ENCODE measurements at regions not wholly inside any gene's neighbourhood (a gene's known extent, or its start where the extent isn't known, plus 50 kb on each side); places are given as distances from the start of the nearest gene placed in this dataset.

- TF ChIP-seq CTCF (optimal IDR thresholded peaks at IDR 0.05 in 1 of 3, IDR thresholded peaks at IDR 0.05 in 1 of 3, conservative IDR thresholded peaks at IDR 0.05 in 1 of 3; ENCODE audit: extremely low read depth in 1 of 3, insufficient read depth in 2 of 3, low read length in 3 of 3) (no peak), EZH2 (IDR thresholded peaks at IDR 0.05; ENCODE audit: low read length) (no peak)
- DNase-seq (ENCODE audit: low read depth, low spot score) (no peak), FAIRE-seq (no peak)
- H4K20me1 ChIP-seq (ENCODE audit: control insufficient read depth, extremely low read depth, insufficient read depth, low read length): no peaks in the 10 kb centered on the region
- no peaks in the 10 kb centered on the region for H3K9me1 ChIP-seq (ENCODE audit: control insufficient read depth, extremely low read depth, insufficient read depth, low read length)
- no peak overlapping the region for H2AFZ ChIP-seq (ENCODE audit: control insufficient read depth, low read length)
- H3K4me2 ChIP-seq (ENCODE audit: control insufficient read depth, extremely low read depth, insufficient read depth, low read depth, low read length): no peak overlapping the region
- H3K9ac ChIP-seq (ENCODE audit: control insufficient read depth, extremely low read depth, insufficient read depth, low read length): no peak overlapping the region
- dilution Hi-C loops (cut with MboI; ENCODE audit: extremely low pct_ligation_motif_present, low sequenced_read_pairs): no loop called here
- H3K4me3 ChIP-seq (ENCODE audit: control insufficient read depth in 2 of 3, extremely low read depth in 1 of 3, insufficient read depth in 2 of 3, low read depth in 1 of 3, low read length in 3 of 3): no peak overlapping the region
- H3K79me2 ChIP-seq (ENCODE audit: control insufficient read depth, insufficient read depth, low read length): no peaks in the 10 kb centered on the region
- no peaks in the 10 kb centered on the region for H3K4me1 ChIP-seq (ENCODE audit: control insufficient read depth, extremely low read depth, insufficient read depth, low read length)
- no peaks in the 10 kb centered on the region for H3K9me3 ChIP-seq (ENCODE audit: control insufficient read depth, low read depth, low read length)
- H3K27ac ChIP-seq (ENCODE audit: control insufficient read depth, insufficient read depth, low read length): no peak overlapping the region
- no peaks in the 10 kb centered on the region for H3K27me3 ChIP-seq (ENCODE audit: control insufficient read depth, extremely low read depth, insufficient read depth, low read length)
- no peaks in the 10 kb centered on the region for H3K36me3 ChIP-seq (ENCODE audit: control insufficient read depth in 2 of 2, extremely low read depth in 1 of 2, insufficient read depth in 2 of 2, low read length in 2 of 2)
Measured at GRCh38 chr12:116639765-116640164, 80.6 kb downstream of the MAP1LC3B2 start.

- no peaks in the 10 kb centered on the region for H3K36me3 ChIP-seq (ENCODE audit: control insufficient read depth in 2 of 2, extremely low read depth in 1 of 2, insufficient read depth in 2 of 2, low read length in 2 of 2)
- H3K9me3 ChIP-seq (ENCODE audit: control insufficient read depth, low read depth, low read length): no peaks in the 10 kb centered on the region
- FAIRE-seq: no peak
- no peak for TF ChIP-seq CTCF (optimal IDR thresholded peaks at IDR 0.05 in 1 of 3, IDR thresholded peaks at IDR 0.05 in 1 of 3, conservative IDR thresholded peaks at IDR 0.05 in 1 of 3; ENCODE audit: extremely low read depth in 1 of 3, insufficient read depth in 2 of 3, low read length in 3 of 3)
- no peak for TF ChIP-seq EZH2 (IDR thresholded peaks at IDR 0.05; ENCODE audit: low read length)
- no peak overlapping the region for H2AFZ ChIP-seq (ENCODE audit: control insufficient read depth, low read length)
- H3K9ac ChIP-seq (ENCODE audit: control insufficient read depth, extremely low read depth, insufficient read depth, low read length): no peak overlapping the region
- H3K27me3 ChIP-seq (ENCODE audit: control insufficient read depth, extremely low read depth, insufficient read depth, low read length): no peaks in the 10 kb centered on the region
- H3K4me3 ChIP-seq (ENCODE audit: control insufficient read depth in 2 of 3, extremely low read depth in 1 of 3, insufficient read depth in 2 of 3, low read depth in 1 of 3, low read length in 3 of 3): no peak overlapping the region
- no peak overlapping the region for H3K4me2 ChIP-seq (ENCODE audit: control insufficient read depth, extremely low read depth, insufficient read depth, low read depth, low read length)
- H4K20me1 ChIP-seq (ENCODE audit: control insufficient read depth, extremely low read depth, insufficient read depth, low read length): no peaks in the 10 kb centered on the region
- no peaks in the 10 kb centered on the region for H3K9me1 ChIP-seq (ENCODE audit: control insufficient read depth, extremely low read depth, insufficient read depth, low read length)
- no peaks in the 10 kb centered on the region for H3K79me2 ChIP-seq (ENCODE audit: control insufficient read depth, insufficient read depth, low read length)
- no peak for DNase-seq (ENCODE audit: low read depth, low spot score)
- no peak overlapping the region for H3K27ac ChIP-seq (ENCODE audit: control insufficient read depth, insufficient read depth, low read length)
- H3K4me1 ChIP-seq (ENCODE audit: control insufficient read depth, extremely low read depth, insufficient read depth, low read length): no peaks in the 10 kb centered on the region
- dilution Hi-C loops (cut with MboI; ENCODE audit: extremely low pct_ligation_motif_present, low sequenced_read_pairs): no loop called here
Measured at GRCh38 chr12:116638376-116638775, 79.2 kb downstream of the MAP1LC3B2 start.

Data from keratinocyte (primary cell).